Gastroesophageal sphincter (tissue), 4 donors: ENCODE measurements at regions not wholly inside any gene's neighbourhood (a gene's known extent, or its start where the extent isn't known, plus 50 kb on each side); places are given as distances from the start of the nearest gene placed in this dataset.

Source experiments
- ATAC-seq: fragments of 150-250 bp; one replicate; pipeline ENCODE4 v1.9.1; 2016; ENCODE audit warnings: mild to moderate bottlenecking, moderate library complexity
- H3K27ac ChIP-seq, 4 donors: fragments of 200-600 bp; sonication (generic) in 3 of 4; 1 replicate in 3 of 4; 2 replicates in 1 of 4; pipeline ENCODE4 v1.5.1; 2016 to 2019
- H3K27me3 ChIP-seq: fragments of 200-600 bp; sonication (generic); one replicate; pipeline ENCODE4 v1.5.1; 2019
- H3K36me3 ChIP-seq, 2 donors: fragments of 200-600 bp; sonication (generic); one replicate each; pipeline ENCODE4 v1.5.1; 2019; ENCODE audit warnings: control low read depth in 1 of 2
- H3K4me1 ChIP-seq, 3 donors: fragments of 200-600 bp; sonication (generic); 1 replicate in 2 of 3; 2 replicates in 1 of 3; pipeline ENCODE4 v1.5.1; 2016 to 2019; ENCODE audit warnings: control low read depth in 2 of 3
- H3K4me3 ChIP-seq, 2 donors: fragments of 200-600 bp; sonication (generic); one replicate each; pipeline ENCODE4 v1.5.1; 2019; ENCODE audit warnings: mild to moderate bottlenecking in 1 of 2, moderate library complexity in 1 of 2
- H3K9me3 ChIP-seq, 3 donors: fragments of 200-600 bp; sonication (generic); one replicate each; pipeline ENCODE4 v1.5.1; 2017 to 2019; ENCODE audit warnings: control low read depth in 2 of 3
- CTCF ChIP-seq, 4 experiments: fragments of 200-600 bp in 2 of 4; fragments of 450-650 bp in 2 of 4; sonication (generic) in 1 of 4; IDR thresholded peaks; one replicate each; pipeline ENCODE4 v1.5.1; 2017 to 2019; ENCODE audit warnings: antibody characterized with exemption in 4 of 4, mild to moderate bottlenecking in 2 of 4, moderate library complexity in 2 of 4
- EP300 ChIP-seq: sonication (generic); formaldehyde crosslinking; IDR thresholded peaks from one replicate; pipeline ENCODE4 v1.6.1; 2017; ENCODE audit warnings: antibody characterized with exemption, mild to moderate bottlenecking
- POLR2A ChIP-seq, 2 donors: fragments of 450-650 bp; IDR thresholded peaks; one replicate each; pipeline ENCODE4 v1.6.1; 2017; ENCODE audit warnings: antibody characterized with exemption in 2 of 2, mild to moderate bottlenecking in 2 of 2, moderate library complexity in 1 of 2
- POLR2AphosphoS5 ChIP-seq: sonication (generic); formaldehyde crosslinking; IDR thresholded peaks from one replicate; pipeline ENCODE4 v1.6.1; 2017; ENCODE audit warnings: antibody characterized with exemption
- WGBS, 2 donors: methylation state at CpG; one replicate each; pipeline ENCODE4 v1.1.5; 2018; ENCODE audit warnings: low coverage in 1 of 2; 5-methylcytosine and 5-hydroxymethylcytosine counted together

- 26 to 27% methylated on average over 9 to 13 of the region's 14 CpGs for WGBS, 2 donors
- Histone ChIP-seq H3K9me3 (peaks cover 0 to 14% (median 0%) of the 10 kb centered on the region in 3 donors), H3K27ac (no peak overlapping the region), H3K36me3 (no peaks in the 10 kb centered on the region), H3K4me1 (no peaks in the 10 kb centered on the region), H3K4me3 (no peak overlapping the region), H3K27me3 (peaks cover 57% of the 10 kb centered on the region)
- no peak for ATAC-seq
- TF ChIP-seq CTCF (IDR thresholded peaks at IDR 0.05) (no peak), POLR2AphosphoS5 (no peak), POLR2A (IDR thresholded peaks at IDR 0.05) (no peak), EP300 (no peak)
These were observed 136.5 kb downstream of the TRIM29 start for GRCh38 chr11:120001178-120002090.

GRCh38 chr11:119999220-119999619, 138.7 kb downstream of the TRIM29 start:
- H3K4me1 ChIP-seq = no peaks in the 10 kb centered on the region
- H3K27me3 ChIP-seq = peaks cover 51% of the 10 kb centered on the region
- no peak overlapping the region for H3K27ac ChIP-seq
- peaks cover 0 to 14% (median 0%) of the 10 kb centered on the region in 3 donors for H3K9me3 ChIP-seq
- no peak for ATAC-seq
- TF ChIP-seq POLR2AphosphoS5 (no peak), POLR2A (IDR thresholded peaks at IDR 0.05) (no peak), CTCF (IDR thresholded peaks at IDR 0.05) (no peak)
- 31 to 53% methylated on average over 2 of the region's 2 CpGs for WGBS, 2 donors
- no peaks in the 10 kb centered on the region for H3K36me3 ChIP-seq
- H3K4me3 ChIP-seq = no peak overlapping the region

GRCh38 chr11:119996556-119996955, 141.4 kb downstream of the TRIM29 start:
- H3K4me1 ChIP-seq = no peaks in the 10 kb centered on the region
- no peak for ATAC-seq
- no peak for TF ChIP-seq CTCF (IDR thresholded peaks at IDR 0.05)
- no peak for TF ChIP-seq POLR2AphosphoS5
- TF ChIP-seq EP300 = no peak
- no peak for TF ChIP-seq POLR2A (IDR thresholded peaks at IDR 0.05)
- H3K36me3 ChIP-seq = no peaks in the 10 kb centered on the region
- peaks cover 50% of the 10 kb centered on the region for H3K27me3 ChIP-seq
- H3K27ac ChIP-seq = no peak overlapping the region
- no peak overlapping the region for H3K4me3 ChIP-seq
- no CpG with 5 or more reads among the region's 5 CpGs for WGBS, 2 donors
- H3K9me3 ChIP-seq = peaks cover 0 to 14% (median 0%) of the 10 kb centered on the region in 3 donors

GRCh38 chr11:119995730-119996491, 142.0 kb downstream of the TRIM29 start:
- Histone ChIP-seq H3K4me3 (no peak overlapping the region), H3K27ac (no peak overlapping the region), H3K36me3 (no peaks in the 10 kb centered on the region), H3K27me3 (peaks cover 46% of the 10 kb centered on the region), H3K4me1 (no peaks in the 10 kb centered on the region), H3K9me3 (peaks cover 0 to 14% (median 0%) of the 10 kb centered on the region in 3 donors)
- TF ChIP-seq POLR2AphosphoS5 (no peak), EP300 (no peak), CTCF (IDR thresholded peaks at IDR 0.05) (no peak), POLR2A (IDR thresholded peaks at IDR 0.05) (no peak)
- 51 to 54% methylated on average over 4 of the region's 6 CpGs for WGBS, 2 donors
- no peak for ATAC-seq
